Heart left ventricle (tissue), 13 donors: ENCODE measurements at regions not wholly inside any gene's neighbourhood (a gene's known extent, or its start where the extent isn't known, plus 50 kb on each side); places are given as distances from the start of the nearest gene placed in this dataset.

Experiments
- POLR2A ChIP-seq, 2 donors: fragments of 450-650 bp; IDR thresholded peaks; one replicate each; pipeline ENCODE4 v1.6.1; 2017; ENCODE audit warnings: antibody characterized with exemption in 2 of 2, mild to moderate bottlenecking in 2 of 2, moderate library complexity in 2 of 2
- TF ChIP-seq, protein P1 (sequence below), 12 donors: fragments of 200-600 bp; sonication (generic) in 4 of 12; IDR thresholded peaks; one replicate each; pipeline versions ENCODE4 v1.5.0 to v1.8.0; 2018 to 2022; ENCODE audit warnings: antibody characterized with exemption in 12 of 12, mild to moderate bottlenecking in 5 of 12
- donor health status: ischemic (EF 13 %, LVEDD 7.1; RV severe dilation, severe dysfunction).
- donor health status: DM: no; HTN: yes; CAD: no.
- donor health status: DM: no; HTN: no; CAD: no.
- donor health status: ischemic (EF 25% LVEDD 6.9; RV normal size, moderate dysfunction).
- donor health status: ischemic (EF 25% LVEDD 5.7; RV mildly dilated, moderate dysfunction).
- donor health status: ischemic (EF 35%, LVEDD 5.7; RV mildly dilated, moderate dysfunction).
- donor health status: nonischemic (EF 11% LVEDD 7.7; RV severe dilation, severe dysfunction).
- donor health status: DM: yes; HTN: yes; CAD: no.
- donor health status: PGD.
- donor health status: ischemic (EF 29% LVEDD 5.4; RV normal size, mild dysfunction).
- donor health status: nonischemic (EF 23%, LVEDD 6.1; RV moderate dilation, normal function).

DNA sequence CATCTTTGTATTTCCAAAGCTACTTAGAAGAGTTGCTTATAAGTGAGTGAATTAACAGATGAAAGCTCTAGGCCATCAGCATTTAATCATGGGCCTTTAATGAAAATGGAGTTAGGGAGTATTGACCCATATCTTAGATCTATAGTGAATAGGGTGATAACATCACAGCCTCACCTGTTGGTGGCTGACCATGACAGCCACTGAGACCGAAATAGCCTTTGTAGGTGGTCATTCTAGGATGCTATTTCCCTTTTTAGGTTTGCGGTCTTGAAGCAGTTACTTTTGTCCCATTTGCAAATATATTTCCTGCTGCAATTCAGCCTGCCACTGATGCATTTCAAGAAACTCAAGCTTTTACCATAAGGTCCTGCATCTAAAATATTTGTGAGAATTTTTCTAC is 410.1 kb upstream of the LYPLAL1 start:
- TF ChIP-seq POLR2A (IDR thresholded peaks at IDR 0.05): no peak
- TF ChIP-seq, protein P1, sequence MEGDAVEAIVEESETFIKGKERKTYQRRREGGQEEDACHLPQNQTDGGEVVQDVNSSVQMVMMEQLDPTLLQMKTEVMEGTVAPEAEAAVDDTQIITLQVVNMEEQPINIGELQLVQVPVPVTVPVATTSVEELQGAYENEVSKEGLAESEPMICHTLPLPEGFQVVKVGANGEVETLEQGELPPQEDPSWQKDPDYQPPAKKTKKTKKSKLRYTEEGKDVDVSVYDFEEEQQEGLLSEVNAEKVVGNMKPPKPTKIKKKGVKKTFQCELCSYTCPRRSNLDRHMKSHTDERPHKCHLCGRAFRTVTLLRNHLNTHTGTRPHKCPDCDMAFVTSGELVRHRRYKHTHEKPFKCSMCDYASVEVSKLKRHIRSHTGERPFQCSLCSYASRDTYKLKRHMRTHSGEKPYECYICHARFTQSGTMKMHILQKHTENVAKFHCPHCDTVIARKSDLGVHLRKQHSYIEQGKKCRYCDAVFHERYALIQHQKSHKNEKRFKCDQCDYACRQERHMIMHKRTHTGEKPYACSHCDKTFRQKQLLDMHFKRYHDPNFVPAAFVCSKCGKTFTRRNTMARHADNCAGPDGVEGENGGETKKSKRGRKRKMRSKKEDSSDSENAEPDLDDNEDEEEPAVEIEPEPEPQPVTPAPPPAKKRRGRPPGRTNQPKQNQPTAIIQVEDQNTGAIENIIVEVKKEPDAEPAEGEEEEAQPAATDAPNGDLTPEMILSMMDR (IDR thresholded peaks at IDR 0.05): no peak
